Breast epithelium (tissue), 4 donors: ENCODE measurements at regions not wholly inside any gene's neighbourhood (a gene's known extent, or its start where the extent isn't known, plus 50 kb on each side); places are given as distances from the start of the nearest gene placed in this dataset.
A peak's percentile ranks its signal among the peaks of the same experiment; 100 is the strongest.

Experiments
- DNase-seq, 2 donors: peaks; one replicate each; pipeline ENCODE4 v3.0.0-alpha.2; 2019; ENCODE audit warnings: low spot score in 2 of 2
- H3K27ac ChIP-seq, 2 donors: fragments of 200-600 bp; sonication (generic) in 1 of 2; one replicate each; pipeline ENCODE4 v1.5.1; 2016 to 2019; ENCODE audit warnings: mild to moderate bottlenecking in 1 of 2
- H3K27me3 ChIP-seq, 2 donors: fragments of 200-600 bp; sonication (generic) in 1 of 2; one replicate each; pipeline versions ENCODE4 v1.5.1 to v1.6.0; 2017 to 2019; ENCODE audit warnings: control low read depth in 1 of 2, mild to moderate bottlenecking in 1 of 2
- H3K36me3 ChIP-seq: fragments of 200-600 bp; one replicate; pipeline ENCODE4 v1.5.1; 2019
- H3K4me1 ChIP-seq, 2 donors: fragments of 200-600 bp; sonication (generic); one replicate each; pipeline ENCODE4 v1.5.1; 2016 to 2019; ENCODE audit warnings: control low read depth in 1 of 2
- H3K4me3 ChIP-seq, 3 donors: fragments of 200-600 bp; sonication (generic); 1 replicate in 2 of 3; 2 replicates in 1 of 3; pipeline ENCODE4 v1.5.1; 2016 to 2019; ENCODE audit warnings: mild to moderate bottlenecking in 3 of 3, moderate library complexity in 2 of 3
- H3K9me3 ChIP-seq, 2 donors: fragments of 200-600 bp; sonication (generic) in 1 of 2; one replicate each; pipeline ENCODE4 v1.5.1; 2016 to 2019; ENCODE audit warnings: control low read depth in 1 of 2
- CTCF ChIP-seq, 3 donors: fragments of 450-650 bp; IDR thresholded peaks; one replicate each; pipeline ENCODE4 v1.5.1; 2016 to 2017; ENCODE audit warnings: antibody characterized with exemption in 3 of 3, mild to moderate bottlenecking in 3 of 3, moderate library complexity in 3 of 3
- POLR2A ChIP-seq: fragments of 450-650 bp; IDR thresholded peaks from one replicate; pipeline ENCODE4 v1.6.1; 2016; ENCODE audit warnings: antibody characterized with exemption, mild to moderate bottlenecking, moderate library complexity
- POLR2AphosphoS5 ChIP-seq, 3 donors: sonication (generic); formaldehyde crosslinking; IDR thresholded peaks; one replicate each; pipeline ENCODE4 v1.6.1; 2017; ENCODE audit warnings: antibody characterized with exemption in 3 of 3
- intact Hi-C: fragments of 100-400 bp; cut with DNase I; formaldehyde crosslinking; loops from one replicate; pipeline ENCODE4 v1.15.1; 2023; ENCODE audit warnings: low total_unique reads

- Histone ChIP-seq H3K4me1 (no peaks in the 10 kb centered on the region), H3K36me3 (no peaks in the 10 kb centered on the region), H3K4me3 (no peak overlapping the region), H3K9me3 (no peaks in the 10 kb centered on the region), H3K27ac (no peak overlapping the region), H3K27me3 (no peaks in the 10 kb centered on the region)
- intact Hi-C loops = no loop called here
- TF ChIP-seq POLR2A (no peak), CTCF (IDR thresholded peaks at IDR 0.05) (no peak), POLR2AphosphoS5 (IDR thresholded peaks at IDR 0.05) (no peak)
- no peak for DNase-seq
These were observed 184.8 kb upstream of the NRP1 start for GRCh38 chr10:33519130-33519860.

- Histone ChIP-seq H3K27me3 (no peaks in the 10 kb centered on the region), H3K36me3 (no peaks in the 10 kb centered on the region), H3K27ac (no peak overlapping the region), H3K4me3 (no peak overlapping the region), H3K4me1 (no peaks in the 10 kb centered on the region), H3K9me3 (no peaks in the 10 kb centered on the region)
- intact Hi-C loops = no loop called here
- no peak for TF ChIP-seq POLR2A
- no peak for TF ChIP-seq CTCF (IDR thresholded peaks at IDR 0.05)
- no peak for TF ChIP-seq POLR2AphosphoS5 (IDR thresholded peaks at IDR 0.05)
- no peak for DNase-seq
These were observed 175.7 kb upstream of the NRP1 start for GRCh38 chr10:33510206-33510605.

- peak; percentile 75 for DNase-seq
- Histone ChIP-seq H3K9me3 (no peaks in the 10 kb centered on the region), H3K27ac (peak overlapping the region; percentile 28 to 51), H3K27me3 (no peaks in the 10 kb centered on the region), H3K4me3 (no peak overlapping the region), H3K4me1 (no peaks in the 10 kb centered on the region), H3K36me3 (no peaks in the 10 kb centered on the region)
- TF ChIP-seq POLR2A = no peak
- TF ChIP-seq POLR2AphosphoS5 (IDR thresholded peaks at IDR 0.05) = peak in 1 of 3 donors; percentile 48
- TF ChIP-seq CTCF (IDR thresholded peaks at IDR 0.05) = no peak
- intact Hi-C loops = no loop called here
These were observed 174.9 kb upstream of the NRP1 start for GRCh38 chr10:33509231-33509831.

- no peaks in the 10 kb centered on the region for H3K27me3 ChIP-seq
- TF ChIP-seq POLR2AphosphoS5 (IDR thresholded peaks at IDR 0.05) (no peak), CTCF (IDR thresholded peaks at IDR 0.05) (no peak)
- H3K9me3 ChIP-seq = no peaks in the 10 kb centered on the region
- intact Hi-C loops = no loop called here
- no peak overlapping the region for H3K4me3 ChIP-seq
- DNase-seq = no peak
- H3K4me1 ChIP-seq = no peaks in the 10 kb centered on the region
- H3K27ac ChIP-seq = no peak overlapping the region
- no peaks in the 10 kb centered on the region for H3K36me3 ChIP-seq
These were observed 173.4 kb upstream of the NRP1 start for GRCh38 chr10:33507662-33508425.
